MM.1S (cell line): ENCODE measurements at regions not wholly inside any gene's neighbourhood (a gene's known extent, or its start where the extent isn't known, plus 50 kb on each side); places are given as distances from the start of the nearest gene placed in this dataset.

ENCODE experiments used
- DNase-seq: peaks from one replicate; pipeline ENCODE4 v3.0.0-alpha.2; 2015
- H2AFZ ChIP-seq: fragments of 300-600 bp; sonication (generic); 2 replicates; pipeline ENCODE4 v1.6.0; 2016; ENCODE audit warnings: antibody characterized with exemption, low read length
- H3F3A ChIP-seq: fragments of 300-600 bp; sonication (generic); 2 replicates; pipeline ENCODE4 v1.6.1; 2016; ENCODE audit warnings: mild to moderate bottlenecking, antibody characterized with exemption, low read length, moderate library complexity, mixed read lengths; ENCODE audit not compliant: insufficient read depth
- H3K27ac ChIP-seq: fragments of 300-600 bp; sonication (generic); 2 replicates; pipeline ENCODE4 v1.5.1; 2016; ENCODE audit warnings: mild to moderate bottlenecking, low read length
- H3K27me3 ChIP-seq: fragments of 300-600 bp; sonication (generic); replicated peaks from 2 replicates; pipeline ENCODE4 v1.6.0; 2016; ENCODE audit warnings: low read length; ENCODE audit not compliant: insufficient read depth
- H3K36me3 ChIP-seq: fragments of 300-600 bp; sonication (generic); replicated peaks from 2 replicates; pipeline ENCODE4 v1.6.1; 2016; ENCODE audit warnings: mild to moderate bottlenecking, low read length, mixed read lengths; ENCODE audit not compliant: insufficient read depth
- H3K4me1 ChIP-seq: fragments of 300-600 bp; sonication (generic); 2 replicates; pipeline ENCODE4 v1.6.1; 2016; ENCODE audit warnings: low read length, mixed read lengths
- H3K4me2 ChIP-seq: fragments of 300-600 bp; sonication (generic); 2 replicates; pipeline ENCODE4 v1.6.0; 2016; ENCODE audit warnings: low read depth, low read length
- H3K4me3 ChIP-seq: fragments of 300-600 bp; sonication (generic); 2 replicates; pipeline ENCODE4 v1.5.1; 2016; ENCODE audit warnings: low read length, mixed read lengths
- H3K79me2 ChIP-seq: fragments of 300-600 bp; sonication (generic); 2 replicates; pipeline ENCODE4 v1.6.1; 2016; ENCODE audit warnings: mixed run types, low read length, mixed read lengths
- H3K9ac ChIP-seq: fragments of 300-600 bp; sonication (generic); 2 replicates; pipeline ENCODE4 v1.6.1; 2016; ENCODE audit warnings: low read length, mixed read lengths
- H3K9me2 ChIP-seq: fragments of 300-600 bp; sonication (generic); replicated peaks from 2 replicates; pipeline ENCODE4 v1.6.1; 2016; ENCODE audit warnings: mild to moderate bottlenecking, low read length, mixed read lengths; ENCODE audit not compliant: insufficient read depth
- H3K9me3 ChIP-seq: fragments of 300-600 bp; sonication (generic); replicated peaks from 2 replicates; pipeline ENCODE4 v1.6.1; 2016; ENCODE audit warnings: mild to moderate bottlenecking, low read length, mixed read lengths; ENCODE audit not compliant: insufficient read depth
- H4K20me1 ChIP-seq: fragments of 300-600 bp; sonication (generic); 2 replicates; pipeline ENCODE4 v1.6.1; 2016; ENCODE audit warnings: mild to moderate bottlenecking, low read length, moderate library complexity, mixed read lengths; ENCODE audit not compliant: insufficient read depth
- EZH2 ChIP-seq: fragments of 300-600 bp; sonication (generic); optimal IDR thresholded peaks from 2 replicates; pipeline ENCODE3; 2017; ENCODE audit warnings: low read depth, mild to moderate bottlenecking, antibody characterized with exemption, low read length, mixed read lengths
- EZH2phosphoT487 ChIP-seq: fragments of 300-600 bp; sonication (generic); IDR thresholded peaks from 2 replicates; pipeline ENCODE4 v1.6.1; 2018; ENCODE audit warnings: antibody characterized with exemption, low read length
- TF ChIP-seq, protein P1 (sequence below): fragments of 300-600 bp; sonication (generic); IDR thresholded peaks from 2 replicates; pipeline ENCODE4 v1.5.1; 2016; ENCODE audit warnings: antibody characterized with exemption, low read length, mixed read lengths

DNA sequence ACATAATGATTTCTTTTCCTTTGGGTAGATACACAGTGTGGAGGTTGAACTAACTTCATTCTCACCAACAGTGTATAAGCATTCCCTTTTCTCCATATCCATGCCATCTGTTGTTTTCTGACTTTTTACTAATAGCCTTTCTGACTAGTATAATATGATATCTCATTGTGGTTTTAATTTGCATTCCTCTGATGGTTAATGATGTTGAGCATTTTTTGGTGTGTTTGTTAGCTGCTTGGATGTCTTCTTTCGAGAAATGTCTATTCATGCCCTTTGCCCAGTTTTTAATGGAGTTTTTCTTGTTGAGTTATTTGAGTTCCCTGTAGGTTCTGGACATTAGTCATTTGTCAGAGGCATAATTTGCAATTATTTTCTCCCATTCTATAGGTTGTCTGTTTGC, 59.8 kb downstream of the MARCHF4 start:
- no peaks in the 10 kb centered on the region for H3K27me3 ChIP-seq
- no peaks in the 10 kb centered on the region for H3K79me2 ChIP-seq
- H3K9me3 ChIP-seq, result no peaks in the 10 kb centered on the region
- H3K27ac ChIP-seq, result no peak overlapping the region
- H3K4me3 ChIP-seq, result no peak overlapping the region
- TF ChIP-seq, protein P1, sequence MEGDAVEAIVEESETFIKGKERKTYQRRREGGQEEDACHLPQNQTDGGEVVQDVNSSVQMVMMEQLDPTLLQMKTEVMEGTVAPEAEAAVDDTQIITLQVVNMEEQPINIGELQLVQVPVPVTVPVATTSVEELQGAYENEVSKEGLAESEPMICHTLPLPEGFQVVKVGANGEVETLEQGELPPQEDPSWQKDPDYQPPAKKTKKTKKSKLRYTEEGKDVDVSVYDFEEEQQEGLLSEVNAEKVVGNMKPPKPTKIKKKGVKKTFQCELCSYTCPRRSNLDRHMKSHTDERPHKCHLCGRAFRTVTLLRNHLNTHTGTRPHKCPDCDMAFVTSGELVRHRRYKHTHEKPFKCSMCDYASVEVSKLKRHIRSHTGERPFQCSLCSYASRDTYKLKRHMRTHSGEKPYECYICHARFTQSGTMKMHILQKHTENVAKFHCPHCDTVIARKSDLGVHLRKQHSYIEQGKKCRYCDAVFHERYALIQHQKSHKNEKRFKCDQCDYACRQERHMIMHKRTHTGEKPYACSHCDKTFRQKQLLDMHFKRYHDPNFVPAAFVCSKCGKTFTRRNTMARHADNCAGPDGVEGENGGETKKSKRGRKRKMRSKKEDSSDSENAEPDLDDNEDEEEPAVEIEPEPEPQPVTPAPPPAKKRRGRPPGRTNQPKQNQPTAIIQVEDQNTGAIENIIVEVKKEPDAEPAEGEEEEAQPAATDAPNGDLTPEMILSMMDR, result no peak
- no peak for TF ChIP-seq EZH2phosphoT487
- TF ChIP-seq EZH2, result no peak
- no peaks in the 10 kb centered on the region for H3K9me2 ChIP-seq
- no peaks in the 10 kb centered on the region for H3K4me1 ChIP-seq
- H3K9ac ChIP-seq, result no peak overlapping the region
- no peaks in the 10 kb centered on the region for H4K20me1 ChIP-seq
- no peaks in the 10 kb centered on the region for H3F3A ChIP-seq
- H3K36me3 ChIP-seq, result no peaks in the 10 kb centered on the region
- no peak overlapping the region for H2AFZ ChIP-seq
- no peak overlapping the region for H3K4me2 ChIP-seq
- no peak for DNase-seq

DNA sequence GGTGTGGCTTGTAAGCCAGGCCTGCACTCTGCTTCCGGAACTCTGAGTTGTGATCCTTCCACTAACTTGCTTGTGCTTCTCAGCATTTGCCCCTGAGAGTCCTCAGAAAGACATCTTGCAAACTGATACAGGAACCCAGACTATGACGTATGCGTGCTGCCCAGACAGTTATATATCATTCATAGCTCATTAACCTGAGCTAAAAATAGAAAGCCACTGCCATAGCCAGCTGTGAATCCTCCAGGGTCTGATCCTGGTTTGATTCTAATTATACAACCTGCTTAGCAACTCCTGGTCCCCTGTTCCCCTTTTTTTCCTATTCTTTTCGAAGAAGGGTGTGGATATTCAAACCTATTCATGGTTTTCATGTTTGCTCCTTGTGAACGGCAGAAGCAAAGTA, 63.7 kb downstream of the MARCHF4 start:
- no peak overlapping the region for H3K4me2 ChIP-seq
- DNase-seq, result no peak
- no peak overlapping the region for H3K27ac ChIP-seq
- H3K9ac ChIP-seq, result no peak overlapping the region
- no peak overlapping the region for H3K4me3 ChIP-seq
- TF ChIP-seq EZH2phosphoT487 (no peak), EZH2 (no peak)
- TF ChIP-seq, protein P1, result no peak
- H3K4me1 ChIP-seq, result no peaks in the 10 kb centered on the region
- H3K36me3 ChIP-seq, result no peaks in the 10 kb centered on the region
- no peaks in the 10 kb centered on the region for H3F3A ChIP-seq
- H3K79me2 ChIP-seq, result no peaks in the 10 kb centered on the region
- no peaks in the 10 kb centered on the region for H3K9me3 ChIP-seq
- no peaks in the 10 kb centered on the region for H3K9me2 ChIP-seq
- H2AFZ ChIP-seq, result no peak overlapping the region
- H4K20me1 ChIP-seq, result no peaks in the 10 kb centered on the region
- no peaks in the 10 kb centered on the region for H3K27me3 ChIP-seq

DNA sequence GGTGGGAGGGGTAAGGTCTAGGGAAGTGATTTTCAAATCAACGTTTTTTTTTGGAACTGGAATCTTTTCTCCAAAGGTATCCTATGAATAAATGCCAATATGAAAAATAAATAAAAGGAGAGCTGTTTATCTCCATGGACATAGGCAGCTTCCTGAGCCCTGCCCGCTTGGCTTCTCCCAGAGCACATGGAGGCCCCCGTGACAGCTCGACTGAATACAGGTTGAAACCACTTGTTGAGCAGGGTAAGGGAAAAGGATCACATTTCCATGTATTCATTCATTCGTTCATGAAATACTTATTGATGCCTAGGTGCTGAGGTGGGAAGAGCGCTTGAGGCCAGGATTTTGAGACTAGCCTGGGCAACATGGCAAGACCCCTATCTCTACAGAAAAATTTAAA, 64.8 kb downstream of the MARCHF4 start:
- H3K9ac ChIP-seq, result no peak overlapping the region
- H3K4me1 ChIP-seq, result no peaks in the 10 kb centered on the region
- H3K27ac ChIP-seq, result no peak overlapping the region
- no peaks in the 10 kb centered on the region for H3K9me2 ChIP-seq
- no peak overlapping the region for H2AFZ ChIP-seq
- no peaks in the 10 kb centered on the region for H4K20me1 ChIP-seq
- no peaks in the 10 kb centered on the region for H3K79me2 ChIP-seq
- H3K4me3 ChIP-seq, result no peak overlapping the region
- H3K9me3 ChIP-seq, result no peaks in the 10 kb centered on the region
- TF ChIP-seq EZH2phosphoT487 (no peak), EZH2 (no peak)
- TF ChIP-seq, protein P1, result no peak
- H3F3A ChIP-seq, result no peaks in the 10 kb centered on the region
- H3K27me3 ChIP-seq, result no peaks in the 10 kb centered on the region
- H3K36me3 ChIP-seq, result no peaks in the 10 kb centered on the region
- DNase-seq, result no peak
- H3K4me2 ChIP-seq, result no peak overlapping the region
